Prostate gland (tissue), 2 donors: ENCODE measurements at regions not wholly inside any gene's neighbourhood (a gene's known extent, or its start where the extent isn't known, plus 50 kb on each side); places are given as distances from the start of the nearest gene placed in this dataset.

Experiments used
- CTCF ChIP-seq, 4 experiments: fragments of 200-600 bp in 2 of 4; fragments of 450-650 bp in 2 of 4; sonication (generic) in 2 of 4; IDR thresholded peaks; 1 replicate in 3 of 4; 2 replicates in 1 of 4; pipeline ENCODE4 v1.5.1; 2016 to 2019; ENCODE audit warnings: antibody characterized with exemption in 4 of 4, mild to moderate bottlenecking in 2 of 4, moderate library complexity in 2 of 4
- POLR2A ChIP-seq: fragments of 450-650 bp; IDR thresholded peaks from one replicate; pipeline ENCODE4 v1.6.1; 2016; ENCODE audit warnings: antibody characterized with exemption, mild to moderate bottlenecking
- POLR2AphosphoS5 ChIP-seq: sonication (generic); formaldehyde crosslinking; IDR thresholded peaks from one replicate; pipeline ENCODE4 v1.6.1; 2017; ENCODE audit warnings: antibody characterized with exemption

GRCh38 chr5:101720033-101720432, 576.1 kb downstream of the SLCO4C1 start:
- TF ChIP-seq POLR2AphosphoS5, result no peak
- no peak for TF ChIP-seq CTCF (IDR thresholded peaks at IDR 0.05)
- TF ChIP-seq POLR2A, result no peak
